Sigmoid colon (tissue), 6 donors: ENCODE measurements at regions not wholly inside any gene's neighbourhood (a gene's known extent, or its start where the extent isn't known, plus 50 kb on each side); places are given as distances from the start of the nearest gene placed in this dataset.

Experiments
- DNase-seq: peaks from one replicate; pipeline ENCODE4 v3.0.0-alpha.2; 2019
- H3K27ac ChIP-seq, 4 donors: fragments of 200-600 bp; sonication (generic); one replicate each; pipeline ENCODE4 v1.5.1; 2016 to 2019; ENCODE audit warnings: mild to moderate bottlenecking in 1 of 4
- H3K27me3 ChIP-seq, 3 donors: fragments of 200-600 bp; sonication (generic); one replicate each; pipeline ENCODE4 v1.5.1; 2019; ENCODE audit warnings: mild to moderate bottlenecking in 1 of 3
- H3K36me3 ChIP-seq, 4 donors: fragments of 200-600 bp; sonication (generic); one replicate each; pipeline ENCODE4 v1.5.1; 2016 to 2019
- H3K4me1 ChIP-seq, 4 donors: fragments of 200-600 bp; sonication (generic); one replicate each; pipeline ENCODE4 v1.5.1; 2017 to 2019
- H3K4me3 ChIP-seq, 4 donors: fragments of 200-600 bp; sonication (generic); one replicate each; pipeline ENCODE4 v1.5.1; 2017 to 2019; ENCODE audit warnings: mild to moderate bottlenecking in 2 of 4, moderate library complexity in 1 of 4
- H3K9me3 ChIP-seq, 4 donors: fragments of 200-600 bp in 3 of 4; sonication (generic) in 3 of 4; one replicate each; pipeline versions ENCODE4 v1.5.1 to v1.6.1; 2013 to 2019
- EP300 ChIP-seq, 4 donors: sonication (generic); formaldehyde crosslinking; IDR thresholded peaks; one replicate each; pipeline ENCODE4 v1.6.1; 2017; ENCODE audit warnings: antibody characterized with exemption in 4 of 4
- POLR2A ChIP-seq, 2 donors: fragments of 450-650 bp; IDR thresholded peaks; one replicate each; pipeline ENCODE4 v1.6.1; 2016; ENCODE audit warnings: antibody characterized with exemption in 2 of 2, mild to moderate bottlenecking in 2 of 2, moderate library complexity in 2 of 2
- POLR2AphosphoS5 ChIP-seq, 4 donors: sonication (generic); formaldehyde crosslinking; IDR thresholded peaks; one replicate each; pipeline ENCODE4 v1.6.1; 2017; ENCODE audit warnings: antibody characterized with exemption in 4 of 4
- WGBS, 2 donors: extraction: QIAGEN DNeasy Blood & Tissue Kit; methylation state at CpG; one replicate each; pipeline ENCODE4 v1.1.7; 2013; 5-methylcytosine and 5-hydroxymethylcytosine counted together
- intact Hi-C: fragments of 100-400 bp; cut with DNase I; formaldehyde crosslinking; loops from one replicate; pipeline ENCODE4 v1.15.1; 2023
- TF ChIP-seq, protein P1 (sequence below), 4 experiments: fragments of 450-650 bp in 3 of 4; fragments of 200-600 bp in 1 of 4; IDR thresholded peaks; one replicate each; pipeline ENCODE4 v1.5.1; 2016 to 2019; ENCODE audit warnings: antibody characterized with exemption in 4 of 4, mild to moderate bottlenecking in 3 of 4, moderate library complexity in 2 of 4
- donor health status: healthy with polysubstance abuse.
- donor health status: healthy.

- WGBS, 2 donors: 46 to 98% methylated on average over 1 of the region's 1 CpG
- Histone ChIP-seq H3K4me3 (no peak overlapping the region), H3K4me1 (peaks cover 0 to 5% (median 1%) of the 10 kb centered on the region in 4 donors), H3K9me3 (peaks cover 0 to 4% (median 0%) of the 10 kb centered on the region in 4 donors), H3K27ac (no peak overlapping the region), H3K27me3 (no peaks in the 10 kb centered on the region), H3K36me3 (no peaks in the 10 kb centered on the region)
- no peak for DNase-seq
- intact Hi-C loops: loop anchor here (5.0 kb wide), 1 partner anchor 67 kb away; no protein-coding TSS in a partner anchor
- TF ChIP-seq, protein P1, sequence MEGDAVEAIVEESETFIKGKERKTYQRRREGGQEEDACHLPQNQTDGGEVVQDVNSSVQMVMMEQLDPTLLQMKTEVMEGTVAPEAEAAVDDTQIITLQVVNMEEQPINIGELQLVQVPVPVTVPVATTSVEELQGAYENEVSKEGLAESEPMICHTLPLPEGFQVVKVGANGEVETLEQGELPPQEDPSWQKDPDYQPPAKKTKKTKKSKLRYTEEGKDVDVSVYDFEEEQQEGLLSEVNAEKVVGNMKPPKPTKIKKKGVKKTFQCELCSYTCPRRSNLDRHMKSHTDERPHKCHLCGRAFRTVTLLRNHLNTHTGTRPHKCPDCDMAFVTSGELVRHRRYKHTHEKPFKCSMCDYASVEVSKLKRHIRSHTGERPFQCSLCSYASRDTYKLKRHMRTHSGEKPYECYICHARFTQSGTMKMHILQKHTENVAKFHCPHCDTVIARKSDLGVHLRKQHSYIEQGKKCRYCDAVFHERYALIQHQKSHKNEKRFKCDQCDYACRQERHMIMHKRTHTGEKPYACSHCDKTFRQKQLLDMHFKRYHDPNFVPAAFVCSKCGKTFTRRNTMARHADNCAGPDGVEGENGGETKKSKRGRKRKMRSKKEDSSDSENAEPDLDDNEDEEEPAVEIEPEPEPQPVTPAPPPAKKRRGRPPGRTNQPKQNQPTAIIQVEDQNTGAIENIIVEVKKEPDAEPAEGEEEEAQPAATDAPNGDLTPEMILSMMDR (IDR thresholded peaks at IDR 0.05): no peak
- TF ChIP-seq POLR2AphosphoS5 (IDR thresholded peaks at IDR 0.05): no peak
- TF ChIP-seq EP300 (IDR thresholded peaks at IDR 0.05): no peak
- no peak for TF ChIP-seq POLR2A (IDR thresholded peaks at IDR 0.05)
These were observed 326.8 kb downstream of the TBL1XR1 start for GRCh38 chr3:176870451-176870850.

- intact Hi-C loops: no loop called here
- no peak for DNase-seq
- WGBS, 2 donors: 35 to 72% methylated on average over 7 of the region's 7 CpGs
- H3K4me3 ChIP-seq: no peak overlapping the region
- H3K27ac ChIP-seq: no peak overlapping the region
- peaks cover 0 to 5% (median 1%) of the 10 kb centered on the region in 4 donors for H3K4me1 ChIP-seq
- no peaks in the 10 kb centered on the region for H3K27me3 ChIP-seq
- no peaks in the 10 kb centered on the region for H3K36me3 ChIP-seq
- peaks cover 0 to 4% (median 0%) of the 10 kb centered on the region in 4 donors for H3K9me3 ChIP-seq
- TF ChIP-seq POLR2AphosphoS5 (IDR thresholded peaks at IDR 0.05) (no peak), EP300 (IDR thresholded peaks at IDR 0.05) (no peak), POLR2A (IDR thresholded peaks at IDR 0.05) (no peak)
- TF ChIP-seq, protein P1 (IDR thresholded peaks at IDR 0.05): no peak
These were observed 329.3 kb downstream of the TBL1XR1 start for GRCh38 chr3:176867681-176868663.

DNA sequence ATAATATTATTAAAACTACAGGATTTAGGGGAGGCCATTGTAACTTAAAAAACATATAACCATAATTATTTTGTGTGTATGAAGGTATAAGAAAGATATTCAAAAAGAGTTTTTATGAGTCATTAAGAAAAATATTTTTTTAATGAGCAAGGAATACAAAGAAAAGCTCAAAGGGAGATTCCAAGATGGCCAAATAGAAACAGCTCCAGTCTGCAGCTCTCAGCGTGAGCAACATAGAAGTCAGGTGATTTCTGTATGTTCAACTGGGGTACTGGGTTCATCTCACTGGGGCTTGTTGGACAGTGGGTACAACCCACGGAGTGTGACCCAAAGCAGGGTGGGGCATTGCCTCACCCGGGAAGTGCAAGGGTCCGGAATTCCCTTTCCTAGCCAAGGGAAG is 336.1 kb downstream of the TBL1XR1 start:
- H3K27ac ChIP-seq: no peak overlapping the region
- H3K27me3 ChIP-seq: no peaks in the 10 kb centered on the region
- no peaks in the 10 kb centered on the region for H3K4me1 ChIP-seq
- TF ChIP-seq EP300 (IDR thresholded peaks at IDR 0.05): no peak
- TF ChIP-seq, protein P1 (IDR thresholded peaks at IDR 0.05): no peak
- TF ChIP-seq POLR2A (IDR thresholded peaks at IDR 0.05): no peak
- TF ChIP-seq POLR2AphosphoS5 (IDR thresholded peaks at IDR 0.05): no peak
- 90 to 95% methylated on average over 4 of the region's 4 CpGs for WGBS, 2 donors
- no peak overlapping the region for H3K4me3 ChIP-seq
- H3K9me3 ChIP-seq: no peaks in the 10 kb centered on the region
- DNase-seq: no peak
- intact Hi-C loops: no loop called here
- H3K36me3 ChIP-seq: no peaks in the 10 kb centered on the region

DNA sequence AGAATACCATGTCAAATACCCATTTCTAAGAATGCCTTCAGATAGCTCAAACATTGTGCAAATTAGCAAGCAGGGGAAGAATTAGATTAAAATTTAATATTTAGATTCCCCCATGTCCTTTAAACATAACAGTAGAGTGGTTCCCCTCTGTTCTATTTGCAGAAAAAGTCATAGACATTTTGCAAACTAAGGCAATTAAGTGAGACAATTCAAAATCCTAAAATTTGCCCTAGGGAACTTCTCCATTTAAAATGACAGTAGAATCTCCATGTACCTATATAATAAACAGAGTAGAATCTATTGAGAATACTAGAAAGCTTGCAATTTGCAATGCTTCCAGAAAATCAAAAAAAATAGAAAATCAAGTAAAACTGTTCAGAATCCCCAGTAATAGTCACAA is 340.6 kb downstream of the TBL1XR1 start:
- intact Hi-C loops: no loop called here
- H3K9me3 ChIP-seq: no peaks in the 10 kb centered on the region

More for the DNA sequence above, 340.6 kb downstream of the TBL1XR1 start:
- Histone ChIP-seq H3K27me3 (no peaks in the 10 kb centered on the region), H3K4me3 (no peak overlapping the region), H3K27ac (no peak overlapping the region), H3K36me3 (no peaks in the 10 kb centered on the region), H3K4me1 (no peaks in the 10 kb centered on the region)
- TF ChIP-seq POLR2A (IDR thresholded peaks at IDR 0.05) (no peak), EP300 (IDR thresholded peaks at IDR 0.05) (no peak), POLR2AphosphoS5 (IDR thresholded peaks at IDR 0.05) (no peak)
- TF ChIP-seq, protein P1 (IDR thresholded peaks at IDR 0.05): no peak
- no peak for DNase-seq
